BE2C (cell line): ENCODE measurements at regions not wholly inside any gene's neighbourhood (a gene's known extent, or its start where the extent isn't known, plus 50 kb on each side); places are given as distances from the start of the nearest gene placed in this dataset.

Experiments
- DNase-seq: peaks from one replicate; pipeline ENCODE4 v3.0.0-alpha.2; 2020
- H3K27me3 ChIP-seq: fragments of 250-450 bp; sonication (Bioruptor Pico); 2 replicates; pipeline ENCODE4 v1.5.1; 2020; ENCODE audit warnings: mild to moderate bottlenecking
- H3K36me3 ChIP-seq: fragments of 250-450 bp; sonication (Bioruptor Pico); 2 replicates; pipeline ENCODE4 v1.5.1; 2020; ENCODE audit warnings: mild to moderate bottlenecking
- H3K4me1 ChIP-seq: fragments of 250-450 bp; sonication (Bioruptor Pico); 2 replicates; pipeline ENCODE4 v1.5.1; 2020
- H3K4me3 ChIP-seq: 2 replicates; pipeline ENCODE4 v1.5.1; 2011; ENCODE audit warnings: low read depth, low read length
- H3K9me3 ChIP-seq: fragments of 250-450 bp; sonication (Bioruptor Pico); 2 replicates; pipeline ENCODE4 v1.5.1; 2020
- CTCF ChIP-seq: IDR thresholded peaks from 2 replicates; pipeline ENCODE4 v1.5.1; 2012; ENCODE audit warnings: mild to moderate bottlenecking, low read depth, low read length

GRCh38 chr14:98966475-98967162 is 305.4 kb downstream of the BCL11B start:
- no peak for TF ChIP-seq CTCF
- no peak overlapping the region for H3K4me3 ChIP-seq
- H3K36me3 ChIP-seq, result no peaks in the 10 kb centered on the region
- no peaks in the 10 kb centered on the region for H3K27me3 ChIP-seq
- no peaks in the 10 kb centered on the region for H3K9me3 ChIP-seq
- no peak for DNase-seq
- no peaks in the 10 kb centered on the region for H3K4me1 ChIP-seq

- Histone ChIP-seq H3K4me1 (no peaks in the 10 kb centered on the region), H3K27me3 (no peaks in the 10 kb centered on the region), H3K9me3 (no peaks in the 10 kb centered on the region), H3K36me3 (no peaks in the 10 kb centered on the region), H3K4me3 (no peak overlapping the region)
- no peak for TF ChIP-seq CTCF
- no peak for DNase-seq
Observed at GRCh38 chr14:98974113-98974512, 297.9 kb downstream of the BCL11B start.

- H3K4me1 ChIP-seq, result no peaks in the 10 kb centered on the region
- no peak for TF ChIP-seq CTCF
- DNase-seq, result no peak
Observed at GRCh38 chr14:98976271-98976670, 295.7 kb downstream of the BCL11B start.

GRCh38 chr14:98977451-98977850 is 294.5 kb downstream of the BCL11B start:
- no peak for TF ChIP-seq CTCF
- no peak for DNase-seq
- H3K4me1 ChIP-seq, result no peaks in the 10 kb centered on the region

More at GRCh38 chr14:98976271-98976670, 295.7 kb downstream of the BCL11B start:
- Histone ChIP-seq H3K4me3 (no peak overlapping the region), H3K27me3 (no peaks in the 10 kb centered on the region), H3K36me3 (no peaks in the 10 kb centered on the region), H3K9me3 (no peaks in the 10 kb centered on the region)

GRCh38 chr14:98982986-98983385 is 289.0 kb downstream of the BCL11B start:
- no peak for DNase-seq
- Histone ChIP-seq H3K27me3 (no peaks in the 10 kb centered on the region), H3K4me3 (no peak overlapping the region), H3K9me3 (no peaks in the 10 kb centered on the region), H3K4me1 (no peaks in the 10 kb centered on the region), H3K36me3 (no peaks in the 10 kb centered on the region)
- TF ChIP-seq CTCF, result no peak

More at GRCh38 chr14:98977451-98977850, 294.5 kb downstream of the BCL11B start:
- Histone ChIP-seq H3K36me3 (no peaks in the 10 kb centered on the region), H3K4me3 (no peak overlapping the region), H3K9me3 (no peaks in the 10 kb centered on the region), H3K27me3 (no peaks in the 10 kb centered on the region)

GRCh38 chr14:98984027-98984718 is 287.8 kb downstream of the BCL11B start:
- Histone ChIP-seq H3K27me3 (no peaks in the 10 kb centered on the region), H3K4me3 (no peak overlapping the region), H3K36me3 (no peaks in the 10 kb centered on the region), H3K4me1 (no peaks in the 10 kb centered on the region), H3K9me3 (no peaks in the 10 kb centered on the region)
- TF ChIP-seq CTCF, result no peak
- DNase-seq, result no peak
